AG04449 (cell line): ENCODE measurements at regions not wholly inside any gene's neighbourhood (a gene's known extent, or its start where the extent isn't known, plus 50 kb on each side); places are given as distances from the start of the nearest gene placed in this dataset.

Experiments used
- CTCF ChIA-PET: fragments of 350-600 bp; formaldehyde crosslinking; extraction: SDS; loops from one replicate; lab custom pipeline; 2021; ENCODE audit warnings: antibody characterized with exemption; lab: Yijun Ruan, JAX
- POLR2A ChIA-PET: fragments of 400-600, 350-600 bp; formaldehyde crosslinking; extraction: SDS; loops from one replicate; lab custom pipeline; 2020; ENCODE audit warnings: antibody characterized with exemption, inconsistent platforms; lab: Yijun Ruan, JAX
- DNase-seq: peaks from one replicate; pipeline ENCODE4 v3.0.0-alpha.2; 2010; ENCODE audit warnings: low read depth, low spot score
- H3K4me3 ChIP-seq: 2 replicates; pipeline ENCODE4 v1.5.1; 2011; ENCODE audit warnings: low read depth, mild to moderate bottlenecking, control low read depth, low read length
- CTCF ChIP-seq: IDR thresholded peaks from one replicate; pipeline ENCODE4 v1.5.1; 2011; ENCODE audit warnings: mild to moderate bottlenecking, moderate library complexity, low read length, control low read depth, inconsistent platforms; ENCODE audit not compliant: insufficient read depth; ENCODE audit errors: missing control alignments

- no peak overlapping the region for H3K4me3 ChIP-seq
- TF ChIP-seq CTCF = no peak
- CTCF ChIA-PET = no interaction called here
- POLR2A ChIA-PET = no interaction called here
- DNase-seq = no peak
Observed at GRCh38 chr1:96333522-96334235, 387.9 kb upstream of the PTBP2 start.

GRCh38 chr1:96334236-96334557, 387.4 kb upstream of the PTBP2 start:
- H3K4me3 ChIP-seq = no peak overlapping the region
- ChIA-PET POLR2A (no interaction called here), CTCF (no interaction called here)
- TF ChIP-seq CTCF = no peak
- no peak for DNase-seq

GRCh38 chr1:96338622-96339021, 383.0 kb upstream of the PTBP2 start:
- ChIA-PET CTCF (no interaction called here), POLR2A (no interaction called here)
- H3K4me3 ChIP-seq = no peak overlapping the region
- TF ChIP-seq CTCF = no peak
- no peak for DNase-seq

GRCh38 chr1:96340686-96341085, 380.9 kb upstream of the PTBP2 start:
- ChIA-PET POLR2A (no interaction called here), CTCF (no interaction called here)
- DNase-seq = no peak
- no peak for TF ChIP-seq CTCF
- H3K4me3 ChIP-seq = no peak overlapping the region

- TF ChIP-seq CTCF = no peak
- CTCF ChIA-PET = no interaction called here
- no peak overlapping the region for H3K4me3 ChIP-seq
- no peak for DNase-seq
- POLR2A ChIA-PET = no interaction called here
Observed at GRCh38 chr1:96346719-96347118, 374.9 kb upstream of the PTBP2 start.

GRCh38 chr1:96349896-96350295, 371.7 kb upstream of the PTBP2 start:
- no peak overlapping the region for H3K4me3 ChIP-seq
- no peak for TF ChIP-seq CTCF
- POLR2A ChIA-PET = no interaction called here
- CTCF ChIA-PET = no interaction called here
- no peak for DNase-seq
